ENCODE measurements at regions not wholly inside any gene's neighbourhood (a gene's known extent, or its start where the extent isn't known, plus 50 kb on each side); places are given as distances from the start of the nearest gene placed in this dataset.

DNA sequence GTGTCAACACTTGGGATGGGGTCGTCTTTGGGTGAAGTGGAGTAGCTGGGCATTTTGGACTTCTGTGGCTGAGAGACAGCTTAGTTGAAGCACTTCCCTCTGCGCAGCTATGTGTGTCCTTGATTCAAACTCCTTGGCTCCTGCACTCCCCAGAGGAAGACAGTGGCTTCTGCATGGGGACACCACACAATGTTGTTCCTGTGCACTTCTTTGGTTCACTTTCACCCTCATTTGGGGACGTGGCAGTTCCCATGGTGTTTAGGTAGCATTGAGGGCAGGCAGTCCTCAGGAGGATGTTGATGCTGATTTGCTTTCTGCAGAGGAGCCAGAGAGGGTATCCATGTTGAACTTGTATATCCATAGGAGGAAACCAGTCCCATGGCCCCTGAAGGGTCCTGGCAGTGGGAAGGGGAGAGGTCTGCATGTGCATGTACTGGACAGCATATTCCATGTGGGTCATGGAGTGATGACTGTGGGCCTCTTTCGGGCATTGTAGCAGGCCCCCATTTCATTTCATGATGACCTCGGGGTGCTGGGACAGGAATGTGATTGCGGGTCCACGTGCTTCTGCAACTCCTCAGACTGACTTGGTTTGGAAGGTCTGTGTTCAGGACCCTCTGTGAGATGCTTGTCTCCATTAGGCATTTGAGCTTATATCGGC, 135.4 kb downstream of the SNRPN start (continued):
- TF ChIP-seq, protein P1, sequence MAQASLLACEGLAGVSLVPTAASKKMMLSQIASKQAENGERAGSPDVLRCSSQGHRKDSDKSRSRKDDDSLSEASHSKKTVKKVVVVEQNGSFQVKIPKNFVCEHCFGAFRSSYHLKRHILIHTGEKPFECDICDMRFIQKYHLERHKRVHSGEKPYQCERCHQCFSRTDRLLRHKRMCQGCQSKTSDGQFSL (CRISPR knock-in tag; IDR thresholded peaks at IDR 0.05): no peak
- TF ChIP-seq, protein P1 (tag; IDR thresholded peaks at IDR 0.05): no peak
- no peak for TF ChIP-seq PHF8 (IDR thresholded peaks at IDR 0.05; ENCODE audit: borderline replicate concordance, low read length)

DNA sequence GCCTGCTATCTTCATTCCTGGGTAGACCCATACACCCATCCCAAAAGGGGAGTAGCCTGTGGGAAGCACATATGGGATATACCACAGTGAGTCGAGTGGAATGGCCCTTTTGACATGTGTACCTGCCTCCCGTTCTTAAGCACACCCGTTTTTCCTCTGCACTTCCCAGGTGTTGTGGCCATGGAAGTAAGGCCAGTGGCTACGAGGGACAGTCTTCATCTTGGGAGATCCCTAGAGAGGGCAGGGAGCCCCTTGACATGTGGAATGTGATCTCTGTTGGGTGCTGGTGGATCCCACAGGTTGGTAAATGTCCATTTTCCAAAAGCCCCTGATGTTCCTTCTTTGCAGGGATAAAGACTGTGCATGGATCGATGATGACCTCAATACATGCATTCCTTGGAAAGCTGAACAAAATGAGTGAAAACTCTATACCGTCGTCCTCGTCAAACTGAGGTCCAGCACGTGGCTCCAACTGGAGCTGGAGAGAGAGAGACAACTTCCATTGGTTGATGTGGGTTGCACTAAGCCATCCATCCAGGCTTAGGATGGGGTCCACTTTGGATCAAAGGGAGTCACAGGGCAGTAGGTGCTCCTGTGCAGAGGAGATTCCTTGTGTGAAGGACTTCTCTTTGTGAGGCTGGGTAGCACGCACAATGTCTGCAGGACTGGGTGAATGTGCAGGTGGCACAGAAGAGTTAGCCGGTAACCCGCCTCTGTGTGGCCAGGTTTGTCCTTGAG, 136.8 kb downstream of the SNRPN start:
- CTCF ChIA-PET (ENCODE audit: low intra/inter-chr PET ratio): no interaction called here
- Histone ChIP-seq H3K27me3 (ENCODE audit: control insufficient read depth in 2 of 2, insufficient read depth in 2 of 2, low read length in 2 of 2) (no peaks in the 10 kb centered on the region), H3K9me1 (ENCODE audit: control insufficient read depth, insufficient read depth, low read length) (no peaks in the 10 kb centered on the region), H3K9me3 (replicated peaks; ENCODE audit: control insufficient read depth, insufficient read depth, low read depth, low read length) (no peaks in the 10 kb centered on the region; the same call in 1 of the 2 replicates), H3K79me2 (ENCODE audit: control insufficient read depth, insufficient read depth, low read length) (no peaks in the 10 kb centered on the region), H3K27ac (ENCODE audit: extremely low read depth, low read depth, low read length) (no peak overlapping the region), H4K20me1 (replicated peaks; ENCODE audit: control insufficient read depth, insufficient read depth, low read length) (no peaks in the 10 kb centered on the region), H3K4me1 (replicated peaks in 1 of 2; ENCODE audit: control insufficient read depth in 2 of 2, insufficient read depth in 2 of 2, low read length in 2 of 2) (no peaks in the 10 kb centered on the region), H3K4me2 (ENCODE audit: insufficient read depth, low read length) (no peak overlapping the region), H2AFZ (ENCODE audit: low read depth, low read length) (no peak overlapping the region), H3K4me3 (no peak overlapping the region), H3K9ac (ENCODE audit: insufficient read depth in 1 of 2, low read depth in 2 of 2, low read length in 2 of 2) (no peak overlapping the region), H3K36me3 (ENCODE audit: control insufficient read depth, insufficient read depth, low read length) (no peaks in the 10 kb centered on the region)
- under 1% methylated on average over 12 of the region's 12 CpGs for WGBS (ENCODE audit: insufficient coverage, low coverage, missing lambda C conversion rate)
- no TSS peak for BruUV-seq (replicated peaks)
- DNase-seq (ENCODE audit: extremely low read depth in 1 of 4, low spot score in 3 of 4): no peak
- no peak for TF ChIP-seq KAT8 (IDR thresholded peaks at IDR 0.05; ENCODE audit: low read depth)
- TF ChIP-seq, protein P2, sequence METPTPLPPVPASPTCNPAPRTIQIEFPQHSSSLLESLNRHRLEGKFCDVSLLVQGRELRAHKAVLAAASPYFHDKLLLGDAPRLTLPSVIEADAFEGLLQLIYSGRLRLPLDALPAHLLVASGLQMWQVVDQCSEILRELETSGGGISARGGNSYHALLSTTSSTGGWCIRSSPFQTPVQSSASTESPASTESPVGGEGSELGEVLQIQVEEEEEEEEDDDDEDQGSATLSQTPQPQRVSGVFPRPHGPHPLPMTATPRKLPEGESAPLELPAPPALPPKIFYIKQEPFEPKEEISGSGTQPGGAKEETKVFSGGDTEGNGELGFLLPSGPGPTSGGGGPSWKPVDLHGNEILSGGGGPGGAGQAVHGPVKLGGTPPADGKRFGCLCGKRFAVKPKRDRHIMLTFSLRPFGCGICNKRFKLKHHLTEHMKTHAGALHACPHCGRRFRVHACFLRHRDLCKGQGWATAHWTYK (CRISPR knock-in tag; IDR thresholded peaks at IDR 0.05): no peak
- POLR2A ChIA-PET: no interaction called here
- intact Hi-C loops (cut with micrococcal nuclease) (no loop called here), in situ Hi-C loops (cut with MboI) (loop anchor here (25.0 kb wide), 1 partner anchor 371 kb away; no protein-coding TSS in a partner anchor)
- no peak for FAIRE-seq
- no peak for ATAC-seq
